ENCODE measurements at regions not wholly inside any gene's neighbourhood (a gene's known extent, or its start where the extent isn't known, plus 50 kb on each side); places are given as distances from the start of the nearest gene placed in this dataset.

DNA sequence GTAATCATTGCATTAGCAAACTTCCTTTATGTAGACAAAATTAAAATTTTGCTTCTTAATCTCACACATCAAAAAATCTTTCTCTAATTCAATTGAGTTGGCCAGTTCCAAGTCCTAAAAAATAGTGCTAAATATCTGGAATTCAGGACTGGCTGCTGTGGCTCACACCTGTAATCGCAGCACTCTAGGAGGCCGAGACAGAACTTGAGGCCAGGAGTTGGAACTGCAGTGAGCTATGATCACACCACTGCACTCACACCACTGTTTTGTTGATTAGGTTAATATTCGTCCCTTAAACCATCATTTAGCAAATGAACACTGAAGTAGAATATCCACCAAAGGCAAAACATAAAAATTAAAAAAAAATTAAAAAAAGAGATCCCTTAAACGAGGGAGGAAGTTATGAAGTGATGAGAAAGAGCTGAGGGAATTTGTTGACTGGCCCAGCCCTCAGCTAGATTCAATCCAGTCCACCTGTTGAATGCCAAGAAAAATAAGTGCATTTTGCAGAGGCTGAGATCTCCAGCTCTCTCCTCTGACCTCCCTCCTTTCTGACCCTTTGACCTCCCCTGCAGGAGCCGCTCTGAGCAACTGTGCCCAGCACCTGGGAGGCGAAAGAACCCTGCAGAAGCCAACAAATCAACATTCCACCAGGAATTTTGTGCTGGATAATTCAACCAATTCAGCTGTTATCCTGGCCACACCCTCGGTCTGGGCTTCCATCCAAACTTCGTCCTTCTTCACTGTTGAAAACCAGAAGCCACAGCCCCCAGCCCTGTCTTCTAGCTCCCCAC, 96.8 kb downstream of the OR2K2 start:
- Histone ChIP-seq H3K9me3 (ENCODE audit: low read depth, low read length) (no peaks in the 10 kb centered on the region), H3K4me3 (ENCODE audit: low read length) (no peak overlapping the region), H3K4me1 (ENCODE audit: insufficient read depth, low read length) (no peaks in the 10 kb centered on the region), H3K27me3 (ENCODE audit: insufficient read depth, low read length) (no peaks in the 10 kb centered on the region)

GRCh38 chr9:111231801-111232580, 98.0 kb downstream of the OR2K2 start:
- no peaks in the 10 kb centered on the region for H3K27me3 ChIP-seq (ENCODE audit: insufficient read depth, low read length)
- H3K4me3 ChIP-seq (ENCODE audit: low read length), result no peak overlapping the region
- H3K4me1 ChIP-seq (ENCODE audit: insufficient read depth, low read length), result no peaks in the 10 kb centered on the region
- H3K9me3 ChIP-seq (ENCODE audit: low read depth, low read length), result no peaks in the 10 kb centered on the region

DNA sequence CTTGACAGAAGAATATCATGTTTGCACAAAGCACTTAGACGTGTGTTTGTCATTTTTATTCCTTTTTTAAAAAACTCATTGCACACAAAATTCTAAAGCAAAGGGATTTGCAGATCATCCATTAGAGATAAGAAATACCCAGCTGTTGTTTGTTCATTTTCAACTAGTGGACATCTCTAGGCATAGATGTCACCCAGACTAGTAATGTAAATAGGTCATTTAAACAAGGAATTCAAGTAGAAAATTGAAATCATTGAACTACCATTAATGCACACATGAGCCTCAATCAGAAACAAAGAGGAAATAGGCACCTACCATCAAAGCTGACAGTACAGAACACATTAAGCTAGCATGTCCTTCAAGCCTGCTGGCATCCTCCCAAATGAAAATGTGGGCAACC, 107.3 kb downstream of the OR2K2 start:
- no peaks in the 10 kb centered on the region for H3K27me3 ChIP-seq (ENCODE audit: insufficient read depth, low read length)
- no peaks in the 10 kb centered on the region for H3K9me3 ChIP-seq (ENCODE audit: low read depth, low read length)
- no peak overlapping the region for H3K4me3 ChIP-seq (ENCODE audit: low read length)
- H3K4me1 ChIP-seq (ENCODE audit: insufficient read depth, low read length), result no peaks in the 10 kb centered on the region

DNA sequence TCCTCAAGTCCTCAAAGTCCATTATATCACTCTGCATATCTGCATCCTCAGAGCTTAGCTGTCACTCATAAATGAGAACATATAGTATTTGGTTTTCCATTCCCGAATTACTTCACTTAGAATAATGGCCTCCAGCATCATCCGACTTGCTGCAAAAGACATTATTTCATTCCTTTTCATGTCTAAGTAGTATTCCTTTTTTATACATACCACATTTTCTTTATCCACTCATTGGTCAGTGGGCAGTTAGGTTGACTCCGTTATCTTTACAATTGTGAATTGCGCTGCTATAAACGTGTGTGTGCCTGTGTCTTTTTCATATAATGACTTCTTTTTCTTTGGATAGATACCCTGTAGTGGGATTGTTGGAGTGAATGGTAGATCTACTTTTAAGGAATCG, 117.2 kb downstream of the OR2K2 start:
- H3K4me1 ChIP-seq (ENCODE audit: insufficient read depth, low read length), result no peaks in the 10 kb centered on the region
- no peaks in the 10 kb centered on the region for H3K27me3 ChIP-seq (ENCODE audit: insufficient read depth, low read length)
- H3K4me3 ChIP-seq (ENCODE audit: low read length), result no peak overlapping the region
- no peaks in the 10 kb centered on the region for H3K9me3 ChIP-seq (ENCODE audit: low read depth, low read length)

- H3K27me3 ChIP-seq (ENCODE audit: insufficient read depth, low read length), result no peaks in the 10 kb centered on the region
- no peak overlapping the region for H3K4me3 ChIP-seq (ENCODE audit: low read length)
- H3K4me1 ChIP-seq (ENCODE audit: insufficient read depth, low read length), result no peaks in the 10 kb centered on the region
- H3K9me3 ChIP-seq (ENCODE audit: low read depth, low read length), result no peaks in the 10 kb centered on the region
Observed at GRCh38 chr9:111198936-111199335, 131.1 kb downstream of the OR2K2 start.

GRCh38 chr9:111197256-111197655, 132.8 kb downstream of the OR2K2 start:
- H3K4me3 ChIP-seq (ENCODE audit: low read length), result no peak overlapping the region
- H3K4me1 ChIP-seq (ENCODE audit: insufficient read depth, low read length), result no peaks in the 10 kb centered on the region
- H3K9me3 ChIP-seq (ENCODE audit: low read depth, low read length), result no peaks in the 10 kb centered on the region

DNA sequence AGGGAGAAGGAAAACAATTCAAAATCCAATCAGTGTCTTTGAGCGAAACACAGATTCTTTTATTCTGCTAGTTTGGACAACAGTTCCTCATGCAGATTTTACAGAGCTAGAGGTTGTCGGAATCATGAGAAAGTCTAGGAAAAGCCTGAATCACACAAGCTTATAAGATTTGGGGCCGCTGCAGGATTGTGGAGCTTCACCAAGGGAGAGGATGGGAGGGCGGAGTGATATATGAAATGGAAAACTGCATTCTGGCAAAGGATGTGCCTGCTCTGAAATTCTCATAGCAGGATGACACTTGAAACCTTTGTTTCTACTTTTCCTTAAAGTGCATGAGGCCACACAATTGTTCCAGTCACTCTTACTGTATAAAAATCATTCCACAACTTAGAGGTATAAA, 134.3 kb downstream of the OR2K2 start:
- Histone ChIP-seq H3K27me3 (ENCODE audit: insufficient read depth, low read length) (no peaks in the 10 kb centered on the region), H3K4me3 (ENCODE audit: low read length) (no peak overlapping the region), H3K4me1 (ENCODE audit: insufficient read depth, low read length) (no peaks in the 10 kb centered on the region), H3K9me3 (ENCODE audit: low read depth, low read length) (no peaks in the 10 kb centered on the region)

More at GRCh38 chr9:111197256-111197655, 132.8 kb downstream of the OR2K2 start:
- no peaks in the 10 kb centered on the region for H3K27me3 ChIP-seq (ENCODE audit: insufficient read depth, low read length)

GRCh38 chr9:111193095-111193494, 136.9 kb downstream of the OR2K2 start:
- no peaks in the 10 kb centered on the region for H3K27me3 ChIP-seq (ENCODE audit: insufficient read depth, low read length)
- no peaks in the 10 kb centered on the region for H3K4me1 ChIP-seq (ENCODE audit: insufficient read depth, low read length)
- no peak overlapping the region for H3K4me3 ChIP-seq (ENCODE audit: low read length)
- H3K9me3 ChIP-seq (ENCODE audit: low read depth, low read length), result no peaks in the 10 kb centered on the region

DNA sequence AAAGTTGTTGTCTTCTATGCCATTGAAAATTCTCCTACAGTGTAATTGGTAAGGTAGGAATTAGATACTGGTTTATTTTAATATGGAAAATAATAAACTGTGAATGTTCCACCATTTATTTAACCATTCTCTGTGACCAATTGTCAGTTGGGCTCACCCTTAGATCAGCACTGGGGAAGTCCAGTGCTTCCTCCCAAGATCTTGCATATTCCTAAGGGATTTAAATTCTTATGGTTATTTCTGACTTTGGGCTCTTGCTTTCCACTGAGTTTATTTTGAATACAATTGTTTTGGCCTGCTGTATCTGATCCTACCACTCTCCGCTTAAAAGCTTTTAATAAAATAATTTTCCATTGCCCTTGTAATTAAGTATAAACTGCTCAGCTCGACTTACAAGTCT, 137.4 kb downstream of the OR2K2 start:
- no peaks in the 10 kb centered on the region for H3K27me3 ChIP-seq (ENCODE audit: insufficient read depth, low read length)
- no peaks in the 10 kb centered on the region for H3K4me1 ChIP-seq (ENCODE audit: insufficient read depth, low read length)
- H3K4me3 ChIP-seq (ENCODE audit: low read length), result no peak overlapping the region
- no peaks in the 10 kb centered on the region for H3K9me3 ChIP-seq (ENCODE audit: low read depth, low read length)

GRCh38 chr9:111190347-111190746, 139.7 kb downstream of the OR2K2 start:
- Histone ChIP-seq H3K9me3 (ENCODE audit: low read depth, low read length) (no peaks in the 10 kb centered on the region), H3K4me1 (ENCODE audit: insufficient read depth, low read length) (no peaks in the 10 kb centered on the region), H3K27me3 (ENCODE audit: insufficient read depth, low read length) (no peaks in the 10 kb centered on the region), H3K4me3 (ENCODE audit: low read length) (no peak overlapping the region)

DNA sequence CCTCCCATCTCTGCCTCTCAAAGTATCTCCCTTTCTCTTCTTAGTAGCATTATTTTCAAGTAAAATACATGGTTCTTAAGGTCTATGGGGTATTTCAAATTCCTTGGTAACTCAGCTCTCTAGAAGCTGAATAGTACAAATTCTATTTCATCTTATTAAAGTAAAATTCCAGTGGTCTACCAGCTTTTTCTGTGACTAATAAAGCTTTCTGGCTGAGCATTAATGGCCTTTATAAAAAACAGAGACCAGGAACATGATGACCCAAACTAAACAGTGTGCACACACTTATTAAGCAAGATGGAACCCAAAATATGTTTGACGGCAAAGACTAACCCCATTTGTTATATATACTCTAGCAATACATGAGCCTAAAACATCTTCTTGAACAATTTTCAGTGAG, 142.6 kb downstream of the OR2K2 start:
- no peaks in the 10 kb centered on the region for H3K4me1 ChIP-seq (ENCODE audit: insufficient read depth, low read length)
- H3K27me3 ChIP-seq (ENCODE audit: insufficient read depth, low read length), result no peaks in the 10 kb centered on the region
- H3K9me3 ChIP-seq (ENCODE audit: low read depth, low read length), result no peaks in the 10 kb centered on the region
- H3K4me3 ChIP-seq (ENCODE audit: low read length), result no peak overlapping the region

DNA sequence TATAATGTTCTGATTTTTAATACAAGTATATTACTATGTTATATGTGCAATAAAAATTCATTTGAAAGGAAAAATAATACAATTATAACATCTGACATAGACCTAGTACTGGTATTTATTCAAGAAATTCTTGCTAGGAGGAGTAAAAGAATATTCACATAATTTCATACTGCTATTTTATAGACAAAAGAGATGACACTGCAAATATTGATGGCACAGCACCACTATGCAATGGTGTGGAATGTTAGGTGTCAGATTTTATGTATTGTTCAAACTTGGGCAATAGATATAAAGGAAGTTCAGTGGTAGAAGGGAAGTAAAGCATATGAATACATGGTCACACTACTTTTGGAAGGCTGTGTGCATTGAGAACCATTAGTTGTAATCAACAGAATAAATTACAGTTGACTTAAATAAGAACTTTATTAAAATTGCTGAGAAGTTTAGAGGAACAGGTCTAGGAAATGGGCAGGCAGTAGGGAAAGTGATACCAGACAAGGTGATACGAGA, 143.9 kb downstream of the OR2K2 start:
- H3K9me3 ChIP-seq (ENCODE audit: low read depth, low read length), result no peaks in the 10 kb centered on the region
- no peak overlapping the region for H3K4me3 ChIP-seq (ENCODE audit: low read length)
- H3K27me3 ChIP-seq (ENCODE audit: insufficient read depth, low read length), result no peaks in the 10 kb centered on the region
- H3K4me1 ChIP-seq (ENCODE audit: insufficient read depth, low read length), result no peaks in the 10 kb centered on the region

DNA sequence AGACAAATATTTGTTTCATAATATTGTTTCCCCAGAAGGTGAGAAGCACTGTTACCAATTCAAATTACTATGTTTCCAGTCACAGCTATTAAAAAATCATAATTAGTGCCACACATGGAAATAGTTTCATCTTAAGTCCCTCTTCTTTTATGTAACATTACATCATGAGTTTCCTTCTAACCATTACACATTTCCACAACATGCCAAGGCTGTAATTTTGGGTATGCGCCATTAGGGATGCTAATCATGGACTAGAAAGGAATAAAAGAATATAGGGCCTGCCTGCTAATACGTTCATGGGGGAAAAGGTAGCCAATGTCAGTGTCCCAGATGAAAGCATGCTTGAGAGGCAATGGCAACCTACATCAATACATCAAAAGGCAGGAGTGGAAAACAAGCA, 142.5 kb upstream of the LPAR1 start:
- Histone ChIP-seq H3K4me1 (ENCODE audit: insufficient read depth, low read length) (peaks cover 12% of the 10 kb centered on the region), H3K4me3 (ENCODE audit: low read length) (no peak overlapping the region)

DNA sequence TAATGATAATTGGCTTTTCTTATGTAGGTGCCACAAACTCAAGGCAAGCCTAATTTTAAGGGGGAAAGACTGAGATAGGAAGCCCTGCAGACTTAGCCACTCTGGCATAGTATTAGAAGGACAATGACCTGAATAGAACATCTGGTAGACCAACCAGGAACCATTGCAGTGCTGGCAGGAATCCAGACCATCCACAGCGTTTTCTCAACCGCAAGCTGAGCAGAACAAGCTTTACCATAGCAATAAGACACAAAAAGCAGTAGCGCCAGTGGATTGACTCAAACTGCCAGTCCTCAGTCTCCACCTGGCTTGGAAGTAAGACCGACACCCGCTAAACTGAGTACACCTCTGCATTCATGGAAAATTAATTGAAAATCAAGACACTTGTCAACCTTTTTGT, 141.3 kb upstream of the LPAR1 start:
- Histone ChIP-seq H3K27me3 (ENCODE audit: insufficient read depth, low read length) (no peaks in the 10 kb centered on the region), H3K4me1 (ENCODE audit: insufficient read depth, low read length) (peaks cover 12% of the 10 kb centered on the region), H3K4me3 (ENCODE audit: low read length) (no peak overlapping the region), H3K9me3 (ENCODE audit: low read depth, low read length) (no peaks in the 10 kb centered on the region)

More for the DNA sequence above, 142.5 kb upstream of the LPAR1 start:
- no peaks in the 10 kb centered on the region for H3K9me3 ChIP-seq (ENCODE audit: low read depth, low read length)
- no peaks in the 10 kb centered on the region for H3K27me3 ChIP-seq (ENCODE audit: insufficient read depth, low read length)

DNA sequence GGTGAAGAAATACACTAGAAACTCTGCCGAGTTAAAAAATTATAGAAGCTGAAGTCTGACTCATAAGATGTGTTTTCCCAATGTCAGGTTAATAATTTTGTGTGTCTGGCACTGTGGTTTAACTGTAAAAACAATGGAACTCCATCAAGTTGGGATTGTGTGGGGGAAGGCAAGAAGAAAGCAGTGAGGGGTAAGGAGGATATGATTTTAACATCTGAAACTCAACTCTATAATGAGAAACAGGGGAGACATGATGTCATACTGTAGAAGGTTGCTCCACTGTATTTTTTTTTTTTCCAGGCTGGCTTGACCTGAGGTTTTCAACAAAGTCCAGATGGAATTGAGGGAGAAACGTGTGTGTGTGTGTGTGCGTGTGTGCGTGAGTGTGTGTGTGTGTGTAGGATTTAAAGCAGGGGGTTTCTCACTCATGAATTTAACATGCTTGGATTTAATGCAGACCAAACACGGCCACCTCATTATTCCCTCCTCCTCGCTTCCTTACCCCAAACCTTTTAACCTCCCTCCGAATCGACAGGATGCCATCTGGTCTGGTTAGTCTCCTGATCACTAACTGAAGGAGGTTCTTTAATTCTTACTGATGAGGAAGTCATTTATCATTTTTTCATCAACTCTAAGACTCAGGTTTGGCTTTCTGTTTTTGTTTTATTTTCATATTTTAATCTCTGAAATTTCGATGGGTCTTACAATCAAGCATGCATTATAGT, 140.2 kb upstream of the LPAR1 start:
- Histone ChIP-seq H3K4me3 (ENCODE audit: low read length) (no peak overlapping the region), H3K27me3 (ENCODE audit: insufficient read depth, low read length) (no peaks in the 10 kb centered on the region), H3K4me1 (ENCODE audit: insufficient read depth, low read length) (peaks cover 12% of the 10 kb centered on the region), H3K9me3 (ENCODE audit: low read depth, low read length) (no peaks in the 10 kb centered on the region)

All from mononuclear cell (primary cell).